HG03520 (cell line): ENCODE measurements at regions not wholly inside any gene's neighbourhood (a gene's known extent, or its start where the extent isn't known, plus 50 kb on each side); places are given as distances from the start of the nearest gene placed in this dataset.

Experiments
- ATAC-seq: cut with Tn5 transposase; IDR thresholded peaks from one replicate; pipeline ENCODE4 v1.9.1; 2021; ENCODE audit warnings: mild to moderate bottlenecking, moderate library complexity; ENCODE audit not compliant: unreplicated experiment

DNA sequence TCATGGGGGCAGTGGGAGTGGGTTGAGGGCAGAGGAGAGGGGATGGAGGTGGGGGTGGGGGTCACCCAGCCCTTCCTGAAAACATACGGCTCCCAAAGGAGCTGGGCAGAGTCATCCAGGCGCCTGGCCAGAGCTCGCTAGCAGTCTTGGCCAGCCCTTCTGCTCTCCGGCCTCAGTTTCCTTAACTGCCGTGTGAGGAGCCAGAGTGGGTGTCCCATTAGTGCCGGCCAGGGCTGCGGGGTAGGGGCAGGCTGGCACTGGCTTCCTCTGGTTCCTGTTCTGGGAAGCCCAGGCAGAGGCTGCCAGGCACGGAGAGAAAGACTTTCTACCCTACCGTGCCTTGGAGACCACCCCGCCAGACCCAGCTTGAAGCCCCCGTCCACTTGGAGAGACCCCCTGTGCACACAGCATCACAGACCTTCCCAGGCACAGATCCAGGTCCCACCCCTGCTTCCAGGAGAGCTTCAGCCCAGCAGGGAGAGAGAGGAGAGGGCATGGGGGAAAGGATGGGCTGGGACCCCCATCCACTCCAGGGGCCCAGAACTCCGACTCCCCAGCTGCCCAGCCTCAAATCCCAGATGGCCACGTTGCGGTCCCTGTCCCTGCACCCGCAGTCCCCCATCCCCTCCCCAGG is 93.3 kb downstream of the RFLNA start:
- ATAC-seq: no peak

DNA sequence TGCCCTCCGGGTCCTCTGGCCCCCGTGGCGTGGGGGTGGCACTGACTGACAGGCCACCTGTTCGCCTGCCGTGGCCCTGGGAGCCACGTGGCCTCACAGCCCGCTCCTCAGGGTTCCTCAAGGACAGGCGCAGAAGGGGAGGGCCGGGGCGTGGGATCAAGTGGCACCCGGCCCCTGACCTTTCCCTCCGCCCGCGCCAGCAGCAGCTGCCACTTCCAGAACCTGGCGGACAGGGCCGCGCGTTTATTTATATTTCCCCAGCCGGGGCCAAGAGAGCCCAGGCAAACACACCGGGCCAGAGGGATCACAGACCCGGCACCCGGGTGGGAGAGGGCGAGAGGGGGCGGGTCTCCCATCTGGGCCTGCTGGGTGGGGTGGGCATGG is 92.6 kb downstream of the RFLNA start:
- no peak for ATAC-seq

DNA sequence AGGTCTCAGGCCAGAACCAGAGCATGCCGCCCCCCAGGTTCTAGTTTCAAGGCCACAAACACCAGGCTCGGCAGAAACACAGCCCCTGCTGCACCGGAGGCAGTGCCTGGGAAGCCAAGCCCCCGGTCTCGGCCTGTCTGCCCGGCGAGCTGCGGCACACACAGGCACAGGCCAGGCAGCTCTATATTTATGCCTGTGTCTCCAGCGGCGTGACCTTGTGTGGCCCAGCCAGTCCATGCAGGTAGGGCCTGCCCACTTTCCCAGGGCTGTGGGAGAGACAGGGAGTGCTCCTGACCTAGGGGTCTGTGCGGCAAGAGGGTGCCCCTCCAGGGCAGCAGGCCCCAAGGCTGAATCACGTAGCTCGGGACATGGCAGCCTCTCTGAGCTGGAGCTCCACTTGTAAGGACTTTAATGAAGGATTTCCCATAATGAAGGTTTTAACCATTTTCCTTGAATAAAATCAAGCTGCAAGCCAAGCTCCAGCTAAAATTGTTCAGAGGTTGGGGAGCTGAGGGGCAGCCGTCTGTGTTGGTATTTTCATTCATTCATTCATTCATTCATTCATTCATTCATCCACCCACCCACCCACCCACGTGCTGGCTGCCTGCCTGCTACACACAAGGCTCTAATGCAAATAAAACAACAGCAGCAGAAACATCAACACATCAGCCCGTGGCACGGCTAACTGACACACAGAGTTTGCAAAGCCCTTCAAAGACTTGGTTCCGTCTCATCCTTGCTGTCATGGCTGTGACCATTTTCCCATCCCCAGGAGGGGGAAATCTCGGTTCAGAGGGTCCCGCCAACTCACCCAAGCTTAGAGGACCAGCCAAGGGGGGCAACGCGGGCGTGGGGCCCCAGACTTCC is 92.0 kb downstream of the RFLNA start:
- no peak for ATAC-seq

DNA sequence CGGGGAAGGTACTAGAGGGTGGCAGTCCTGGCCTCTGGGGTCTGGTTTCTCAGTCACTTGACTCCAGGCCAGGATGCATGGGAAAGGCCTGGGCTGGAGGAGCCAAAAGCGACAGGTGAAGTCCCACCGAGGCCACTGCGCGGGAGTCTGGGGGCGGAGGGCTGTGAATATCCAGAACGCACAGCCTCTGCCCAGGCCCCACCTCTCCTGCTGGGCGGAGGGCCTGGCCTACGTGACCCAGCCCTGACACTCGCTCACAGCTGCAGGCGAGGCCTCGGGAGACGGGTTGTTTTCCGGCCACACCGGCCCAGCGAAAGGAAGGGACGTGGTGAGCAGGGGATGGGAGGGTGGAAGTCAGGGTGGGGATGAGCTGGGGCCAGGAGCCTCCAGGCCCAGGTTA is 91.2 kb downstream of the RFLNA start:
- no peak for ATAC-seq

DNA sequence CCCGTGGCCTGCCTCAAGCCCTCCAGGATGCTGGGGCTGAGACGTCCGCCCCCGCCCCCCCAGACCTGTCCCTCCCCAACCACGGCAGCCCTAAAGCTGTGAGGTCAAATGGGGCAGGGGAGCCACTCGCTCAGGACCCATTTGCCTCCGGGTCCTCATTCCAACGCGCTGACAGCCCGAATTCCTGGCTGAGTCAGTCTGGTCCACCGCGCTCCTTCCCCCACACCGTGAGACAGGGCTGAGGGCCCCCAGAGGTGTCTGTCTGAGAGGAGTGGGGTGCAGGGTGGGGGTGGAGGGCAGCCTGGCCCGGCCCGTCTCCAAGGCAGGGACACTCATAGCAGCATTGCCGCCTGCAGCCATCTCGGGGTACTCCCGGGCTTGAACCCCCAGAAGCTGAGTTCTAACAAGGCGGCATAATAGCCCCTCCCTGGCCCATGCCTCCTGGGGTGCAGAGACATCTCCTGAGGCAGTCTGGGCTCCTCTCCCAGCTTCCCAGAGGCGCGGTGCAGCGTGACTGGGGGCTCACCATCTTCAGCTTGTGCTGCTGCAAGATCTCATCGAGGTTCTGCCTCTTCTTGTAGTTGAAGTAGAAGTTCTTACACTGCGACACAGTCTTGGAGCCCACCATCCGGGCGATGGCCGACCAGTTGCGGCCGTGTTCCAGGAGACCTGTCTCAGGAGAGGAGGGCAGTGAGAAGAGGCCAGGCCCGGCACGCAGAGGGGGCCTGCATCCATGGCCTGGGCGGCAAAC is 90.5 kb downstream of the RFLNA start:
- ATAC-seq: no peak

DNA sequence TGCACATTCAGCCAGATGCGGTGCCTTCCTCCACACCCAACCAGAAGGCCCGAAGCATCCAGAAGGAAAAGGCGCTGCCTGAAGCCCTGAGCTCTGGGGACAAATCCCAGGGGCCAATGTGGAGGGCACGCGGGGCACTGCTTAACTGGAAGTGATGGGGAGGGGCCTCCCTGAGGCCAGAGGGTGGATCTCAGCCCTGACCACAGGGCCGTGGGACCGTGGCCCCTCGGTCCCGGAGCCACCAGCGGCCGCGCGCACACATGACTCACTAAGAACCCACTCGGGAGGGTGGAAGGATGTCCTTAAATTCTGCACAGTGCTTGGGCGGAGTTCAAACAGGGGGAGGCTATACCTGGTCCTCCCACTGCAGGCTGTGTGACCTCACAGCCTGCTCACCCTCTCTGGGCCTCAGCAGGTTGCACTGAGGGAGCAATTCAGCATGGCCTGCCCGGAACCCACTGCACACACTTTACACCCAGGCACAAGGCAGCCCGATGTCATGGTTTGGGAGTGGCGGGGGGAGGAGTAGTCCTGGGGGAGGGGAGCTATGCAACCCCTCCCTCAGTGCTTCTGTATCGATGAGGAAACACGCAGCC is 89.5 kb downstream of the RFLNA start:
- ATAC-seq: no peak

DNA sequence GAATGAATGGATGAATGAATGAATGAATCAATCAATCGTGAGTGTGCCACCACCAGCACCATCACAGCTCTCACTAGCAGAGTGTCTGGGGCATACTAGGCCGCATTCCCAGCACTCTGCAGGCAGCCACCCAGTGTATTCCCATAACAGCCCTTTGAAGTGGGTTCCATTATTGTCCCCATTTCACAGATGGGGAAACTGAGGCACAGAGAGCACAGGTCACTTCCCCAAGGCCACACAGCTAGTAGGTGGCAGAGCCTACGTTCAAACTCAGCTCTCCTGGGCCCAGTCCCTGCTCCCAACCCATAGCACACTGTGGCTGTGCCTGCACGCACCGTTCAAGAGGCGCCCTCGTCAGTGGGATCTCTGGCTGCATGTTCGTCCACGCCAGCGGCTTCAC is 88.1 kb downstream of the RFLNA start:
- no peak for ATAC-seq

DNA sequence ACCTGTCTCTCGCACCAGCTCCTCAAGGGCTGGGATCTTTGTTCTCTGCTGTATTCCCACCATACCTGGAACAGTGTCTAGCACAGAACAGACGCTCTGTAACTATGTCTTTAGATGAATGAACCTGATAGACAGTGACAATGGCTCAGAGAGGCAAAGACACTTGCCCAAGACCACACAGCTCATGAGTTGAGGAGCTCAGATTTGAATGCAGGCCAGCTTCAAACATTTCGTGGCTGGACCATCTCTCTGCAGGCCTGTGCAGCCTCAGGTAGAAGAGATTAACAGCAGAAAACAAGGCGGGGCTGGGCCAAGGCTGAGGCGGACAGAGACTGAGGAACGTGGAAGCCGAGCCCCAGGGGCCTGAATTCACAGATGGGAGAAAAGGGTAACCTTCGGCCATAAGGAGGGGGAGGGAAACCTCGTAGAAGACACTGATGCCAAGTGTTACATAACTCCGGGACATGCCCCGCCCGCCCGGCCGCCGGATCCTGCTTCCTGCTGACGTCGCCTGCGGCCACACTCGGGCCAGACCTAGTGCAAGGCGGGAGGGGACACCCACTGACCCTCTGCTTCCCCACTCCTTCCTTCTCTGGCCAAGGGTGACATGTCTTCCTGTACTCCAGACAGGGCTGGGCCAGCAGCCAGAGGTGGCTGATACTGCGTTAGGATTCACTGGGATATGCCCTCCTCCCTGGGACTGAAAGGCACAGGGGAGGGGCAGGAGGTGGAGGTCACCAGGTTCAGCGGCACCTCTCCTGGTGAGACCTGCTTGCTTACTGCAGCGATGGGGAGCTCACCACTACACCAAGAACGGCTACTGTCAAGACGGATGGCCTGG is 86.8 kb downstream of the RFLNA start:
- no peak for ATAC-seq

DNA sequence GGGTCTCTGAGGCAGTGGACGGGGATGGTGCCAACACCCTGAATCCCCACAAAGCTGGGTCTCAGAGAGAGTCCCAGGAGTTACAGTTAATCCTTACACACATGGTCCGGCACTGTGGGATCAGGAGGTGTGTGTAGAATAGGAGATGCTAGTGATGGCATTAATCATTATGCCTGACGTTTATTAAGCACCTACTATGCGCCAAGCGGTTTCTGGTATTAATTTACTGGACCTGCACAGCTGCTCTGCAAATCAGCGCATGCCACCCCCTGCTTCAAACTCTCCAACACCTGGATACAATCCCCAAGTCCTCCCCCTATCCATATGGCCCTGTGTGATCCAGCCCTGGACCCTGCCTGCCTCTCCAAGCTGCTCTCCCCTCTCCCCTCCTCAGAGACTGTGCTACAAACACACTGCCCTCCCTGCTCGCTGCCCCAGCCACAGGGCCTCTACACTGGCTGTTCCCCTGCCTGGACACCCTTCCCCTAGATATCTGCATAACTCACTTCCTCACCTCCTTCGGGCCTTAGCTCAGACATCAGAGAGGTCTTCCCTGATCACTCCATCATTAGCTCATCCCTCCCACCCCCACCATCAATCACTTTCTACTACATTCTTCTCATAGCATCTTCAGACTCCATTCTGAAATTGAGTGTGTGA is 86.0 kb downstream of the RFLNA start:
- no peak for ATAC-seq

DNA sequence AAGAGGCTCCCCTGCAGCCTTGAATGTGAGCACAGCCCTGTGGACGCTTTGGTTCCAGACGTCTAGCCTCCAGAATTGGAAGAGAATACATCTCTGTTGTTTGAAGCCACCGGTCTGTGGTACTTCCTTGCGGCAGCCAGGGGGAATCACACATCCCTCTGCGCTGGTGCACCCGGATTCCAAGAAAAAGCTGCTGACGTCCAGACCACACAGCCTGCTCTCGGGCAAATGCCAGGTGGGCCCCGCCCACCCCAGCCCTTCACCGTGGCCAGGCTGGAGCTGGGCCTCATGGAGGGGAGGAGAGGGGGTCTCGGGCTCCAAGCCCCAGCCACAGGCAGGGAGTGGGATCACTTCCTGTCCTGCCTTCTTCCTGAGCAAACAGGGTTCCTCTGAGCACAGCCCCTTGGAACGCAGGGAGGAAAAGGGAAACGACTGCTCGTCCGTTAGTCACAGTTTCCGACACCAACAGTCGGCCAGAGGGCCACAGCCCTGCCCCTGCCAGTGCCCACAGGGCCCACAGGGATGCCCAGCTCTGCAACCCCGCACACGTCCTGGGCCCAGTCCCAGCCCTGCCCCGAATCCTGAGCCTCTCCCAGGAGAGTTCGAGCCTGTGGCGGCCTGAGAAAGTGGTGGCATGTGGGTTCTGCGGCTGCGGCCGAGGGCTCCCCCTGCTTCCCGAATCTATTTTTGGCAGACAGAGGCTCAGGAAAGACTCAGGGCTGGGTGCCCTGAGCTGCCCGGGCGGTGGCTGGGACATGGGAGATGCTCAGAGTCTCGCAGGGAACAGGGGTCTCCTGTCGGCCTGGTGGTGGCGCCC is 85.3 kb downstream of the RFLNA start:
- ATAC-seq: no peak

DNA sequence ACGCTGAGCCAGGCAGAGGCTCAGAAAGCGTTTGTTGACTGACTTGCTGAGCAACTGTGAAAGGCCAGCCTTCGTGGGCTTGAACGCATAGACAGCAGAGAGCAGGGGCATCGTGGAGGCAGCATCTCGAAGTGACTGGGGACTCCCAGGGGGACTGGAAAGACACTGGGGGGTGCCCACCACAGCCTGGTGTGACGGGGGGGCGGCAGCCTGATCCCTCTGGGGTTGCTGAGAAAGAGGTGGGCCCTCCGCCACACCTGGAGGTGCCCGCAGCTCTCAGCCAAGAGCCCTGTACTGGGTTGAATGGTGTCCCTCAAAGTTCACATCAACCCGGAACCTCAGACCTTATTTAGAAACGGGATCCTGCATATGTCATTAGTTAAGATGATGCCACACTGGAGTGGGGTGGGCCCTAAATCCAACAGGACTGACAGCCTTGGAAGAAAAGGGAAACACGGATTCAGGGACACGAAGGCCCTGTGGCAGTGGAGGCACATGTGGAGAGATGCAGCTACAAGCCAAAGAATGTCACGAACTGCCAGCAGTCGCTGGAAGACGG is 84.6 kb downstream of the RFLNA start:
- ATAC-seq: no peak

DNA sequence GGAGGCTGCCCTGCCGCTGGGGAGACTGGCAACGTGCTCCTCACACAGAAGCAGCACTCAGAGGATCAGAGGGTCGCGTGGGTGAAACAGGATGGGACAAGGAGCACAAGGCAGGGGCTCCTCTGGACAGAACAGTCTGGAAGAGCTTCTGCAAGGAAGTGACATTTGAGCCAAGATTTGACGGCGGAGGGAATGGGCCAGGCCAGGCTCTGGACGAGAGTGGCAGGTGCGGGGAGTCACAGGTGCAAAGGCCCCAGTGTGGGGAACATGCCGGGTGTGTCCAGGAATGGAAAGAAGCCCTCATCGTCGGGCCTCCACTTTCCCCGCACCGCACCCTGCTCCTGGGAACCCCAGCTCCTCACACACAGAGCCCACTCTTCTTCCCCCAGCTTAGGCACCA is 84.0 kb downstream of the RFLNA start:
- no peak for ATAC-seq

DNA sequence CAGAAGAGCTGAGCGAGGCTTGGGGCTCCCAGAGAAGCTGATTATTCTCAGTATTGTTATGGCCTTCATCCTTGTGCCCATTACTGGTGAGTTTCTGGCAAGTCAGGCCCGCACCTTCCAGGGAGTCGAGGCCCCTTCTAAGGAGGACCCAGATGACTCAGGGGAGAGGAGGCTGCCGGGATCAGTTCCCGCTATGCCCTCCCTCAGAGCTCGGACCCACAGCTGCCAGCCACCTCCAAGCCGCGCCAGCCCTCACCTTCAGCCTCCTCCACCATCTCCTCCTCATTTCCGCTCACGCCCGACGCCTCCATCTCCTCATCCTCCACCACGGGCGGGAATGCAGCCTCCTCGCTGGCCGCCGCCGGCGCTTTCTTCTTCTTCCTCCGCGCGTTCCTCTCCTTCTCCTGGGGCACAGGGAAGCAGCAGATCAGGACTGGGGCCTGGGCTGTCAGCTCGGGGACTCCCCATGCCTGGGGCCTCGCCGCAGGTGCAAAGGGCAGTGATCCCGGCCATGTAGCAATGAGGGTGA is 83.2 kb downstream of the RFLNA start:
- no peak for ATAC-seq

DNA sequence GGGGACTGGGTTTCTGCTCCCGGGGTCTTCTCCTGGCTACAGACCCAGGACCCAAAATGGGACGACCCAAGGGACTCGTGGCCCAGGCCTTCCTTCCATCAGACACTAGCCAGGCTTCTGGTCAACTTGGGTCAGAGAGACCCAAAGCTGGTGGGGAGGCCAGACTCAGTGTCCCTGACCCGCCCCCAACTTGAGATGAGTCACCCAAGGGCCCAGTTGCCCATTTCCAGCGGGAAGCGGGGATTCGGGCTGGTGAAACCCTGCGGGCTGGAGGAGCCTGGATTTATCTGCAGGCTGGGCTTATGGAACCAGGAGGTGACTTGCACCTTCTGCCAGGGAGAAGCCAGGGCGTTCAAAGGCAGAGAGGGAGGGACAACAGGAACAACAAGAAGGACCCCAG is 81.5 kb downstream of the RFLNA start:
- no peak for ATAC-seq

DNA sequence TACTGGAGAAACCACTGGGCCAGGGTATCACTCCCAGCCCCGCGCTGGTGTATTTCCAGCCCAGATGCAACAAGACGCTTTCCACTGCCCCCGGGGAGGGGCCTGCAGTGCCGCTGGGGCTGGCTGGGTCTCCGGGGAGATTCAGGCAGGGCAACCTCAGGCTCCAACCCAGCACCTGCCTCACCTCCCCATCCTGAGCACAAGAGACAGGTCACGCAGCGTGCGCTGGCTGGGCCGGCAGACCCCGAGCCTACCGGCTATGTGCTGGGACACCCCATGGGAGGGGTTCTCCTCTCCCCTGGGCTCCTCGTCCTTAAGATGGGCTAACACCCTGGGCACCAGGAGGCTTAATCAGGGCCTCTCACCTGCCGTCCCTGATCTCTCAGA is 80.9 kb downstream of the RFLNA start:
- no peak for ATAC-seq

DNA sequence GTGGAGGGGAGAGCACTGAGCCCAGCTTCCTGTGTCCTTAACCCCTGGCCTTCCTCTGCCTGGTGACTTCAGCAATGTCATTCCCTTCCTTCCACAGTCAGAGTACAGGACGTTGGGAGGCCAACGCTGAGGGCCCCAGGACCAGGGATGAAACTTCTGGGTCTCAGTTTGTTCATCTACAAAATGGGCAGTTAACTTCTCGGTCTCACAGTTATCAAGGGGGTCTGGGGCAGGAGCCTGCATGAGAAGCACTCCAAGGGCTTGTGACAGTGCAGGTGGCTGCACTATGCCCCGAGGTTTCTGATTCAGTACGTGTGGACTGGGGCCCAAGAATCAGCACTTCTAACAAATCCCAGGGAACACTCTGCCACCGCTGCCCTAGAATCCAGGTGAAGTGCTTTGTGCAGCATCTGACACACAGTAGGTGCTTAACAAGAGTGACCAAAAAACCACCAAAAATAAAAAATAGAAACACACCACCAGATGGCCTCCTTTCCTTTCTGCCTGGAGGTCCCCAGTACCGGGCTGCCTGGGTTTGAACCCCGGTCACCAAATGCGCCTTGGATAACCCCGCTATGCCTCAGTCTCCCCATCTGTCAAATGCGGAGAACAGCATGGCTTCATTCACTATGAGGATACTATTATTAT is 80.4 kb downstream of the RFLNA start:
- ATAC-seq: no peak

DNA sequence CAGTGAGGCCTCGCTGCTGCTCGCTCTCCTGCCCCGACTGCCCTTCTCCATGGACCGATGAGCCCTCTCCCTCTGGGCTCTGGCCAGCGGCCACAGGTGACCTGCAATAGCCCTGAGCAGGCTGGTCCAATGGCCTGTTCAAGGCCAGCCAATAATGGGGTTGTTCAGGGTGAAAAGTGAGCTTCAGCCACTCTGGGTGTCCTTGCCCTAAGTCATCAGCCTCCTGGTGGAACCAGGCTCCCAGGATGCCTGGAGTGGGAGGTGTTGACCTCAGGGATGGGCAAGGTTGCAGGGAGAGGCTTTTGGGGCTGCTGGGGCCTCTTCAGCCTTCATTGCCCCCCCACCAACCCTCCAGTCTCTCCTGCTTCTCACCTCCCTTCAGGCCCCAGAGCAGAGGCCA is 79.7 kb downstream of the RFLNA start:
- no peak for ATAC-seq

DNA sequence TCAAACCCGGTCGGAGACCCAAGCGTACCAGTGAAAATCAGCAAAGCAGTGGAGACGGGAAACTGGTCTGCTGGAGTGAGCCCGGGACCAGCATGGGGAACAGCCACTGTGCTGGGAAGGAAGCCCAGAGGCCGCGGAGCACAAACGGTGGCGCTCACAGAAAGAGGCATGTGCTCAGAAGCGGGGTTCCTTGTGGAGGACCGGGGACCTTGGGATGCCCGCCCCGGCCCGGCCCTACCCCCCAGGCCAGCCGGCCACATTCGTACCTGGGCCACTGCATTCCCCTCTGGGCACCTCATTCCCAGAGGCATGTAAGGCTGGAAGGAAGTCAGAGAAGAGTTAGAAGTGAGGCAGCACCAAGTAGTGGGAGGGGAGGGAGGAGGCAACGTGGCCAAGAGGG is 79.3 kb downstream of the RFLNA start:
- ATAC-seq: no peak
